ENCODE measurements at regions not wholly inside any gene's neighbourhood (a gene's known extent, or its start where the extent isn't known, plus 50 kb on each side); places are given as distances from the start of the nearest gene placed in this dataset.

GRCh38 chr16:19980632-19981265 lies 92.9 kb downstream of the GPR139 start:
- Histone ChIP-seq H3K4me3 (replicated peaks; ENCODE audit: insufficient read depth, low read length) (no peak overlapping the region), H3K27me3 (ENCODE audit: insufficient read depth, poor library complexity, severe bottlenecking) (no peaks in the 10 kb centered on the region), H3K27ac (replicated peaks) (no peak overlapping the region)
- DNase-seq (ENCODE audit: low read depth in 1 of 2, low spot score in 1 of 2) = no peak
- no peak for TF ChIP-seq SPI1 (IDR thresholded peaks at IDR 0.05; ENCODE audit: borderline replicate concordance, low read depth)

- Histone ChIP-seq H3K27ac (replicated peaks) (no peak overlapping the region), H3K27me3 (ENCODE audit: insufficient read depth, poor library complexity, severe bottlenecking) (no peaks in the 10 kb centered on the region), H3K4me3 (replicated peaks; ENCODE audit: insufficient read depth, low read length) (no peak overlapping the region)
- no peak for DNase-seq (ENCODE audit: low read depth in 1 of 2, low spot score in 1 of 2)
- no peak for TF ChIP-seq CTCF (IDR thresholded peaks at IDR 0.05; ENCODE audit: insufficient read depth, low read length)
- no peak for TF ChIP-seq SPI1 (IDR thresholded peaks at IDR 0.05; ENCODE audit: borderline replicate concordance, low read depth)
Measured at GRCh38 chr16:19979638-19980037, 94.1 kb downstream of the GPR139 start.

GRCh38 chr16:19974607-19975006 lies 90.0 kb upstream of the GPRC5B start:
- TF ChIP-seq GABPA (IDR thresholded peaks at IDR 0.05; ENCODE audit: low read depth) (no peak), POLR2AphosphoS5 (IDR thresholded peaks at IDR 0.05; ENCODE audit: low read depth) (no peak), REST (IDR thresholded peaks at IDR 0.05; ENCODE audit: insufficient replicate concordance, low read depth) (no peak), CTCF (IDR thresholded peaks at IDR 0.05; ENCODE audit: insufficient read depth, low read length) (no peak), SPI1 (IDR thresholded peaks at IDR 0.05; ENCODE audit: borderline replicate concordance, low read depth) (no peak)
- Histone ChIP-seq H3K27me3 (ENCODE audit: insufficient read depth, poor library complexity, severe bottlenecking) (no peaks in the 10 kb centered on the region), H3K27ac (replicated peaks) (no peak overlapping the region), H3K4me3 (replicated peaks; ENCODE audit: insufficient read depth, low read length) (no peak overlapping the region)
- DNase-seq (ENCODE audit: low read depth in 1 of 2, low spot score in 1 of 2) = no peak

- H3K27me3 ChIP-seq (ENCODE audit: insufficient read depth, poor library complexity, severe bottlenecking) = no peaks in the 10 kb centered on the region
- no peak for TF ChIP-seq GABPA (IDR thresholded peaks at IDR 0.05; ENCODE audit: low read depth)
- TF ChIP-seq POLR2AphosphoS5 (IDR thresholded peaks at IDR 0.05; ENCODE audit: low read depth) = no peak
- no peak for TF ChIP-seq SPI1 (IDR thresholded peaks at IDR 0.05; ENCODE audit: borderline replicate concordance, low read depth)
- TF ChIP-seq CTCF (IDR thresholded peaks at IDR 0.05; ENCODE audit: insufficient read depth, low read length) = no peak
- TF ChIP-seq REST (IDR thresholded peaks at IDR 0.05; ENCODE audit: insufficient replicate concordance, low read depth) = no peak
- no peak overlapping the region for H3K4me3 ChIP-seq (replicated peaks; ENCODE audit: insufficient read depth, low read length)
- DNase-seq (ENCODE audit: low read depth in 1 of 2, low spot score in 1 of 2) = no peak
- no peak overlapping the region for H3K27ac ChIP-seq (replicated peaks)
Measured at GRCh38 chr16:19972111-19972510, 87.5 kb upstream of the GPRC5B start.

All from HL-60 (cell line).